GM21360 (cell line): ENCODE measurements at regions not wholly inside any gene's neighbourhood (a gene's known extent, or its start where the extent isn't known, plus 50 kb on each side); places are given as distances from the start of the nearest gene placed in this dataset.

ENCODE experiments used
- ATAC-seq: cut with Tn5 transposase; IDR thresholded peaks from one replicate; pipeline ENCODE4 v1.9.1; 2021; ENCODE audit warnings: mild to moderate bottlenecking, moderate library complexity; ENCODE audit not compliant: unreplicated experiment

DNA sequence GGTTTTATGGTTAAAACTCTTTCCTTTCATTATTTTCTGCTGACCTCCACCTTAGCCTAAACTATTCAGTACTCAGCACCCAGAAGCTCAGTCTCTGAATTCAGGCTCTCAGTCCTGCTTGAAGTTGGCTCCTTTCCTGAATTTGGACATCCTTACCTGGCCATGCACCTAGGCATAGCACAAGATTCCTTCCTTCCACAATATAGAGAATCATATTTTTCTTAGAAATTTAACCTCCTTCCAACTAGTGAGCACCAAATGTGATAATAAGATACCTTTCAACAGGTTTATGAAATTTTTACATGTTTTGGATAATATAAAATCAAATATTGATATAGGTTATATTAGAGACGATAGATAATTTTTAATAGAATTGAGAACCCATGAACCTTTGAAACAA lies 905.6 kb upstream of the GHITM start:
- ATAC-seq, result no peak

DNA sequence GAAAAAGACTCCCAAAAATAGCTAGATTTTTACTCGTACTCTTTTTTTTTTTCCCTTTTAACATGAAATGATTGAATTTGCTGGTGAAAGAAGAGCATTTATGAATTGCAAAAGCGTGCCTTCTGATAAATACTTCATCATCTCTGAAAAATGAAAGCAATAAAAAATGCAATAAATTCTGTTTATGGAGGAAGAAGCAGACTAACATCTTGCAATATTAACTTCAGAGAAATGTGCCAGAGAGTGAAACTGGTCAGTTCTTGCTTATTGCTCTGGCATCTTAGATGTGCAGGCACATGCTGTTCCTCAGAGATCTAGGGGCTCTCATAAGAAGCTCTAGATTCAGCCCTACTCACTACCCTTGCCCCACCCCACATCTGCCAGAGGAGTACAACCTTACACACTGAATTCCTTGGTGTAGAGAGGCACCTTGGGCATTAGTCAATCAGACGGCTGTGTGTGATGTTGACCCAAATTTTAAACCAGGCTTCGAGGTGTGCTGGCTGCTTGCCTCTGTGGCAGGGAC lies 891.1 kb upstream of the GHITM start:
- no peak for ATAC-seq

DNA sequence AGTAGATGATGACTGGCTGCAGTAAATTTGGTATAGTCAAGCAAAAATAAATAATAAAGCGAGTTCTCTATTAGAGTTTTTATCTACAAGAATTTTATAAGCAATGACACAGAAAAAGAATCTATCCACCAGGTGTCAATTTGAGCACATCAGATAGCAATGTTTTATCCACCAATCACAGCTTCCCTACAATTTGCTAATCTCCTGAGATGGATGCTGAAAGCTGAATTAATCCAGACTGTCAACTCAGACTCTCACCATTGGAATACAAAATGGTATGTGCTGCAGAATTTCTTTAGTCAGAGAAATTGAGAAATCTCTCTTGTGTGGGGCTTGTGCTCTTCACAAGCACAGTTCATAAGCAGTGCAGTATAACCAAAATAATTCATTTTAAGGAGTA lies 888.9 kb upstream of the GHITM start:
- no peak for ATAC-seq

DNA sequence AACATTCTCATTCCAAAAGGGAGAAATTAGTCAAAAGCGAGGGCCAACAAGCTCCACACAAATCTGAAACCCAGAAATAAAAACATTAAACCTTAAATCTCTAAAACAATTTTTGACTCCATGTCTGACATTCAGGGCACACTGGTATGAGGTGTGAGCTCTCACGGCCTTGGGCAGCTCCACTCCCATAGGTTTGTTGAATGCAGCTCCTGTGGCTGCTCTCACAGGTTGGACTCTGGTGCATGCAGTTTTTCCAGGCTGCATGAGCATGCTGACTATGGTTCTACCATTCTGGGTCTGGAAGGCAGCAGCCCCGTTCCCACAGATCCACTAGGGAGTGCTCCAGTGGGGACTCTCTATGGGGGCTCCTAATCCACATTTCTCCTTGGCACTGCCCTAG lies 887.1 kb upstream of the GHITM start:
- ATAC-seq, result no peak

GRCh38 chr10:83252596-83252995 lies 886.7 kb upstream of the GHITM start:
- no peak for ATAC-seq

DNA sequence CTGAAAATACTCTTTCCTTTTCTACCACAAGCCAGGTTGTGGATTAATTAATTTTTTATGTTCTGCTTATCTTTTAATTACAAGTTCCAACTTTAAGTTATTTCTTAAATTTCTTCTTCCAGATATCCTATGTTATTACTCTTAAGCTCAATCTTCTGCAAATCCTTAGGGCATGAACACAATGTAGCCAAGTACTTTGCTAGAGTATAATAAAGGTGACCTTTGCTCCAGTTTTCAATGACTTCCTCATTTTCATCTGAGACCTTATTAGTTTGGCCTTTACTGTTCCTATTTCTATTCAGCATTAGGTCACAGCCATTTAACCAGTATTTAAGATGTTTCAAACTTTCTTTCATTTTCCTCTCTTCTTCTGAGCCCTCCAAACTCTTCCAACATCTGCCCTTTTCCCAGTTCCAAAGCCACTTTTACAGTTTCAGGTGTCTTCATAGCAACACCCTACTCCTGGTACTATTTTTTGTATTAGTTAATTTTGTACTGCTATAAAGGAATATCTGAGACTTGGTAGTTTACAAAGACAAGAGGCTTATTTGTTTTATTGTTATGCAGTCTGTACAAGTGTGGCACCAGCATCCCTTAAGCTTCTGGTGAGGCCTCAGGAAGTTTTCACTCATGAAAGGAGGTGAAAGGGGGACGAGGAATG lies 886.2 kb upstream of the GHITM start:
- no peak for ATAC-seq

- no peak for ATAC-seq
Measured at GRCh38 chr10:83254698-83255097, 884.6 kb upstream of the GHITM start.

DNA sequence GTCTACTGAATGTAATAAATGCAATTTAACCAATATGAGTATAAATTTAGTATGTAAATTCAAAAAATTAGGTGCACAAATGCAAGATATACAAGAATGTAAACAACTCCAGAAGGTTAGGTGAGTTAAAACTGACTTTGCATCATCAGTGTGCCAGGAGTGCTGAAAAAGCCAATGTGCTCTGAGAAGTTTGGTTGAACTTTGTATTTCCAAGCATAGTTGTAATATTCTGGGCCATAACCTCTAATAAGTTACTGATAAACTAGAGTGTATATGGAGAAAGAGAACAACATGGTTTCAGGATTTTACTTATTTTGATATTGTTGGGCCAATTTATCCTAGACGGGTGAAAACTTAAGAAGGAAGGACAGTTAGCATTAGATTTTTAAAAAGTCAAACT lies 876.9 kb upstream of the GHITM start:
- no peak for ATAC-seq

DNA sequence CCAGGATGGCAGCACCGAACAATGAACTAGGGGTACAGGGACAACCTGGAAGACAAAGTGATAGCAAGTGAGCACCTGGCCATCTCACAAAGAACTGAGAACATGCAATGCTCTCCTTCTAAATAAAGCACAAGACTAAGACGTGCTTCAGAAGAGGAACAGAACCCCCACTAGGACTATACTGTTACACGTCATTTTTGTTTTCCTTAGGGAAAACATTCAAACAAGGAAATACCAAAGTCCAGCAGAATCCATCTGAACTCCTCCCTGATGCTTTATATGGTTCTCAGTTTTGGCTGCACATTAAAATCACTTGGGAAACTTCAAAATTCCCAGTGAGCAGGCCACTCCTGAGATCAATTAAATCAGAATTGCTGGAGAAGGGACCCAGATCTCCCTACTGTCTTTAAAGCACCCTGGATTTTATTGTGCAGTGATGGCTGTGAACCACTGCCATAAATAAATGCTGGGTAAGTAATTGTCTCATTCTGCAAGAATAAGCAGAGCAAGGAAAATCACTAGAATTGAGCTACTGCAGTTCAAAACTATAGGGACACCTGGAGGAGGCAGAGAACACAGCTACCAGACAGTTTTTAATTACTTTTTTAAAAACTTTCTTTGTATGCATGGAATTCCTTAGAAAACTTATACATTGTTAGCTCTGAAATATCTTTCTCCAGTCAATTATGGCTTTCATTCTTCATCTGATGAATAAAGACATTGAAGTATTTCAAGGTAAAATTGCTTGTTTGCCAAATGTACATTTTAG lies 866.5 kb upstream of the GHITM start:
- ATAC-seq, result no peak

GRCh38 chr10:83274088-83274487 lies 865.2 kb upstream of the GHITM start:
- no peak for ATAC-seq

DNA sequence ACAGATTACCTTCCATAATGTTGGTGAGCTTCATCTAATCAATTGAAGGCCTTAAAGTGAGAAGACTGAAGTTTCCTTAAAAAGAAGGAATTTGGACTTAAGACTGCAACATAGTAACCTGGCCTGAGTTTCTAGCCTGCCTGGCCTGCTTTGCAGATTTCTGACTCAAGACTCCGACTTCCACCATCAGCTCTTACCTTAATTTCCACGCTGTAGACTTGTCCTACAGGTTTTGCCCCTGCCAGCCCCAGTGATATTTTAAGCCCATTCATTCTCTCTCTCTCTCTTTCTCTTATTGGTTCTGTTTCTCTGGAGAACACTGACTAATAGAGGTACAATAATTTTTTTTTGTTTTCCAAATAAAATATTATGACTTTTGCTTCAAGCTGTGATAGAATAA lies 862.3 kb upstream of the GHITM start:
- ATAC-seq, result no peak

GRCh38 chr10:83283151-83283550 lies 856.2 kb upstream of the GHITM start:
- no peak for ATAC-seq

DNA sequence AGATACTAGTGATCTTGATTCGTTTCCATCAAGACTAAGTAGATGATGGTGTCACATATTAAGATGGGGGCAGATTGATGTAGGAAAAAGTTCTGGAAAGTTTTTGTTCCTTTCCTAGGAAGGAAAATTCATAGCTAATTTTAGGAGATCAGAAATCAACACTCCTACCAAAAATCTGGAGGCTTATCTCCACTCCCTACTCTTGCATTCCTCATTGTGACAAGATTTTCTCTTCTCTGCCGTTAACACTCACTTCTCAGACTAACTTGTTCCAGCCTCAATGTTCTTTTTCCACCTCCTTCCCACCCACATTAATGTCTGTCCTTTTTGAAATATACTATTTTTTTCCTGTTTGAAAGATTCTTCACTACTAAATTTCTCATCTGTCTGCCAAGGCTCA lies 851.9 kb upstream of the GHITM start:
- no peak for ATAC-seq

DNA sequence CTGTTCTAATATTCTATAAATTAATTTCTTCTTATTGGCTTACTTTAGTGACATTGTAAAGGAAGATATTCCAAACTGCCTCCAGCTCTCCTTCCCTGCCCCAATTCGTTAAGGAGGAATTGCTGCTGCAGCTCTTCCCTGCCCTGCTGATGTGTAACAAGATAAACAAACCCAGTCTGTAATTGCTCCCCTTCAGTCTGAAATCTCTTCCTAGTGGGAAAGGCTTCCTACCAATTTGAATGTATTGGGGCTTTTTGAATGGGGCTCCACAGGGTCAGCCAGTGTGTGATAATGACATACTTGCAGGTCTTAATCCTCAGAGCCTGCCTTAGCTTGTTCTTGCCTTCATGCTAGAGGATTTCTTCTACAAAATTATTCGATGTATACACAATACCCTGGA lies 849.9 kb upstream of the GHITM start:
- no peak for ATAC-seq

- ATAC-seq, result no peak
Measured at GRCh38 chr10:83289948-83290347, 849.4 kb upstream of the GHITM start.

DNA sequence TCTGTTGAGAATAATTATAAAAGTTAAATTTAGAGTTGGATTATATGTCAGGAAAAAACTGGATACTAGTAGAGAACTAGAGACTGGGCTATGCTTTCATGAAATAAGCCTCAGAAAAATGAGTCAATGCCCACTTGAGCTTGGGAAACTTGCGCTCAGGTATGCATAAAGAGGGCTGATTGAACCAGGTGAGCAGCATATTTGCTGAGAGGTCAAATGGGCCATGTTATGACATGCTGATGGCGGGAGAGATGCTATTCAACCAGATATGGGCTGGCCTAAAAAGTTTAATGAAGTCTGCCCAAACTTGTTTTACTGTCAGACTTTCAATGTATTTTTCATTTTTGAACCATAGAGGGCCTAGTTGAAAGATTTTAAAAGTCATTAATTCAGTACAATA lies 837.6 kb upstream of the GHITM start:
- no peak for ATAC-seq

DNA sequence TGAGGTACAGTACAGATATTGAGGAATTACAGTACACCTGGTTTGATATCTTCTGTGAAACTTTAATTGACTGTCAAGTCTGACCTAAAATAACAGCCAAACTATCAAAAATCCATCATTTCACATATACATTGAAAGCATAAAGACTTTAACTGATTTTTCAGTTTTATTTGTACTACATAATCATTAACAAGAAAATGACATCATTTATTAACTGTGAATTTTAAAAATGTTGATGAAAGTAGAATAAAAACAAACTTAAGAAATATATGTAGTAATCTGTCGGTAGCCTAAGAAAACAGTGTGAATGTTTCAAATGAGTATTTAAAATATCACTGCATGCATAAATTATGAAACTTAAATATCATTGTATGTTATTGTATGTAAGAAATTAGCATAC lies 836.7 kb upstream of the GHITM start:
- no peak for ATAC-seq

- no peak for ATAC-seq
Measured at GRCh38 chr10:83310688-83311087, 828.6 kb upstream of the GHITM start.

- no peak for ATAC-seq
Measured at GRCh38 chr10:83312570-83312969, 826.7 kb upstream of the GHITM start.

- no peak for ATAC-seq
Measured at GRCh38 chr10:83332690-83333089, 806.6 kb upstream of the GHITM start.

- ATAC-seq, result no peak
Measured at GRCh38 chr10:83333566-83333965, 805.7 kb upstream of the GHITM start.

DNA sequence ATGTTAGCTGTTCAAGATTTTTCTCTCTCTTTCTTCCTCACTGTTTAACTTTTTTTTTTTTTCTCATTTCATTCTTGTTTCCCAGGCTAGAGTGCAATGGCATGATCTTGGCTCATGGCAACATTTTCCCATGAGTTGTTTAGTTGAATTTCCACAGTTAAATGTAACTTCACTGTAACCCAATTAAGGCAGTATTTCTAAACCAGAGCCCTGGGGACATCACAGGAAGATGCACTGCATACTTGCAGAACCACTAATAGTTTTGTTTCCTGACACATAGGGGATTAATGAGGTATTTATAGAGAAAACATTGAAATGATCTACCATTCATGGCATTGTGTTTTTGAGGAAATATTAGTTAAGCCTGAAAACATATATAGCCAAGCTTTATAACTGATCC lies 795.6 kb upstream of the GHITM start:
- no peak for ATAC-seq
